SU-DHL-6 (cell line): ENCODE measurements at regions not wholly inside any gene's neighbourhood (a gene's known extent, or its start where the extent isn't known, plus 50 kb on each side); places are given as distances from the start of the nearest gene placed in this dataset.

ENCODE experiments used
- CTCF ChIP-seq: fragments of 200-600 bp; sonication (generic); IDR thresholded peaks from one replicate; pipeline ENCODE4 v1.5.1; 2017; ENCODE audit warnings: antibody characterized with exemption, mild to moderate bottlenecking, low read length, moderate library complexity; ENCODE audit not compliant: insufficient read depth, poor library complexity, severe bottlenecking
- EZH2phosphoT487 ChIP-seq: fragments of 200-600 bp; sonication (generic), shearing (Covaris generic); conservative IDR thresholded peaks from 2 replicates; pipeline ENCODE4 v1.6.1; 2018; ENCODE audit warnings: mild to moderate bottlenecking, antibody characterized with exemption, low read length, moderate library complexity, mixed read lengths

GRCh38 chr1:222373831-222374602 is 173.9 kb downstream of the HHIPL2 start:
- TF ChIP-seq CTCF, result no peak
- no peak for TF ChIP-seq EZH2phosphoT487
